ENCODE measurements at regions not wholly inside any gene's neighbourhood (a gene's known extent, or its start where the extent isn't known, plus 50 kb on each side); places are given as distances from the start of the nearest gene placed in this dataset.
A peak's percentile ranks its signal among the peaks of the same experiment; 100 is the strongest.

- no peak for TF ChIP-seq CTCF (IDR thresholded peaks at IDR 0.05; ENCODE audit: extremely low read depth, missing control alignments)
- no peak for DNase-seq (ENCODE audit: low spot score)
Observed at GRCh38 chr4:163808011-163808410, 313.5 kb downstream of the TMA16 start.

GRCh38 chr4:163810755-163811154, 316.3 kb downstream of the TMA16 start:
- no peak for TF ChIP-seq CTCF (IDR thresholded peaks at IDR 0.05; ENCODE audit: extremely low read depth, missing control alignments)
- no peak for DNase-seq (ENCODE audit: low spot score)

GRCh38 chr4:163815776-163816175, 321.3 kb downstream of the TMA16 start:
- TF ChIP-seq CTCF (IDR thresholded peaks at IDR 0.05; ENCODE audit: extremely low read depth, missing control alignments): no peak

GRCh38 chr4:163816494-163816893, 322.0 kb downstream of the TMA16 start:
- DNase-seq (ENCODE audit: low spot score): no peak

More at GRCh38 chr4:163815776-163816175, 321.3 kb downstream of the TMA16 start:
- DNase-seq (ENCODE audit: low spot score): peak; percentile 3

GRCh38 chr4:163818673-163819072, 324.2 kb downstream of the TMA16 start:
- no peak for TF ChIP-seq CTCF (IDR thresholded peaks at IDR 0.05; ENCODE audit: extremely low read depth, missing control alignments)
- DNase-seq (ENCODE audit: low spot score): no peak

More at GRCh38 chr4:163816494-163816893, 322.0 kb downstream of the TMA16 start:
- TF ChIP-seq CTCF (IDR thresholded peaks at IDR 0.05; ENCODE audit: extremely low read depth, missing control alignments): no peak

GRCh38 chr4:163833669-163834068, 339.2 kb downstream of the TMA16 start:
- TF ChIP-seq CTCF (IDR thresholded peaks at IDR 0.05; ENCODE audit: extremely low read depth, missing control alignments): no peak
- no peak for DNase-seq (ENCODE audit: low spot score)

- no peak for TF ChIP-seq CTCF (IDR thresholded peaks at IDR 0.05; ENCODE audit: extremely low read depth, missing control alignments)
- no peak for DNase-seq (ENCODE audit: low spot score)
Observed at GRCh38 chr4:163846008-163846407, 351.5 kb downstream of the TMA16 start.
